Activated T-cell treated with anti-CD3 and anti-CD28 coated beads for 48 hours (primary cell): ENCODE measurements at regions not wholly inside any gene's neighbourhood (a gene's known extent, or its start where the extent isn't known, plus 50 kb on each side); places are given as distances from the start of the nearest gene placed in this dataset.
"Not testable (repeated sequence)": the region's sequence is repeated elsewhere in the genome, so short reads cannot be mapped to it uniquely, and the experiment has no call there.

Experiments used
- DNase-seq: peaks from one replicate; pipeline ENCODE4 v3.0.0-alpha.2; 2020; ENCODE audit warnings: low read depth

DNA sequence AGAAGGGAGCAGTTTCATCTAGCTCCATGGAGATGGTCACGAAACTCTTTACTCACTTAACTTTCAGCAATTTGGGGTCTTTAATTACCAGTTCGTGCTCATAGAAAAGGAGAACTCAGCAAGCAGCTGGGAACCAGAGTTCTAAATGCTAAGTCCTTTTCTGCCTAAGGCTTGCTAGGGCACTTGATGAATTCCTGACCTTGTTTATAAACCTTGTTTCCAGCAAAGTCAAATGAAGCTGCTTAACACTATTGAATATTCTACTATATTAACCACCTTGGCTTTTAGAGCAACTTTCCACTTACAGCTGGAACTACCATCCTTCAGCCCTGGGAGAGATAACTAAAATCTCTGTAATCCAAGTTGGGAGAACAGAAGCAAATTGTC, 79.5 kb upstream of the TSC22D2 start:
- no peak for DNase-seq

DNA sequence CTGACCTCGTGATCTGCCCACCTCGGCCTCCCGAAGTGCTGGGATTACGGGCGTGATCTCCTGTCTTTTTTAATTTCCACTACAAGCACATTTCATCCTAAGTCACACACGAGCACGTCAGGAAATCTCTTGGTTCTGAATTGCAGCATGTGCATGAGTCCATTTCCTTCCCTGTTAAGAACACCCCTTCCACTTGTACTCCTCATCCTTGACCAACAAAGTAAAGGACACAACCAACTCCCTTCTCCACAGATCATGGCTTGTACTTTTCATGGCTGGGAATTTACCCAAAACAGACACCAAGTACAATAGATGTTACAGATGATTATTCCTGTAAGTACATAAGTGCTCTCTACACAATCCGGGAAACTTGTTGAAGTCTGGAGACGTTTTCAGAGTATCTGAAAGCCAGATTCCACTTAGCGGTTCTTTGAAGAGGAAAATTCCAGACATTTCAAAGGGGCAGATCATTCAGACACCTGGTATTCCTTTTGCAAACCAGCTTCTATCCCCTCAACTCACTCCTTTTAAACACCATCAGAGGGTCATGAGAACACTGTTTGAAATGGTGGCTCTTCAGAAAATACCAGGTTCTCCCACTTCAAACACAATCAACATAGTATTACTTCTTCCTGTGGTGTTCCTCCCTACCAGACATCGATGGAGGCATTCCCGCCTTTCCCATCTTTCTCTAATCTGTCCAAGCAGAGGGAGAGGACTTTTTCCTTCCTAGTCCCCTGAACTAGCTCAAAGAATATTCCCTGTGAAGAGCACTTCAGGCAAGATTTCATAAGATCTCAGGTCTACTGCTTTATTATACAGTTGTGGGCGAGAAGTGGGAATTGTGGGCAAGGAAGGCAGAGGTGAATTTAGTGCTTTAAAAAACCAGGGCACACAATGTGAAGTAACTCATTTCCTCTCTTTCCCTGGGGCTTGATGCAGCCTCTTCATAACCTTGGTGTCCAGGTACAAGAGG, 80.1 kb upstream of the TSC22D2 start:
- no peak for DNase-seq

DNA sequence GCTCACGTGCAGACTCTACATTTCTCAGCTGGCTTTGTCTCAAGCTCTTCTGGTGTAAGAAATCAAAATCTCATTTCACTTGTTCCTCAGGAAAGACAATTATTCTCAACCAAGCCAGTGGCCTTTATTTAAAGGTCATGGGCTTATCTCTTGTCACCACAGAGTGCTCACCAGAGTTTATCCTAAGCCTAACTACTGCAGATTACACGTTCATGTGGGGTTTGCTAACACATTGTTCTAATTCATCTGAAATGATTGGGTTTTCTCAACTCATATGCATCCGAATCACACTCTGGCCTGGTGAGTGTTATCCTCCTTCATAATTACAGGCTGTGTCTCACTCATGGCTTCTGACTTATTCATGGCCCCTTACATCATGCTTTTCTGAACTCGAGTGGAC, 83.3 kb upstream of the TSC22D2 start:
- DNase-seq = no peak

DNA sequence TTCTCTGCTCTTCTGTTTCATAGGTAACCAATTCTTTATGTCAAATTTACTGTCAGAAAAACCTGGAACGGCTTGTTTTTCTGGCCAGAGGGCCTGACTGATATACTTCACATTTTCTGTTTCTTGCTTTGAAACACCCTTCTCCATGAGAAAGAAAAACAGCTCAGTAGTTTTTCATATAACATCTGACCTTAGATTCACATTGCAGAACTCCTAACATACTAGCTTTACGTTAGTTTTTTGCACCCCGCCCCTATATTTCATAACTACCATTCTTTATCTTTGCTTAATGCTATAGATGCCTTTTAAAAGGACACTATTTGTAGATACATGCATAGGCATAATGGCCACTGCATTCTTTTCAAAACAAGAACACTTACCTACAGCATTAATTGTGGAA, 83.9 kb upstream of the TSC22D2 start:
- DNase-seq = no peak

GRCh38 chr3:150323770-150324169, 84.3 kb upstream of the TSC22D2 start:
- DNase-seq = no peak

DNA sequence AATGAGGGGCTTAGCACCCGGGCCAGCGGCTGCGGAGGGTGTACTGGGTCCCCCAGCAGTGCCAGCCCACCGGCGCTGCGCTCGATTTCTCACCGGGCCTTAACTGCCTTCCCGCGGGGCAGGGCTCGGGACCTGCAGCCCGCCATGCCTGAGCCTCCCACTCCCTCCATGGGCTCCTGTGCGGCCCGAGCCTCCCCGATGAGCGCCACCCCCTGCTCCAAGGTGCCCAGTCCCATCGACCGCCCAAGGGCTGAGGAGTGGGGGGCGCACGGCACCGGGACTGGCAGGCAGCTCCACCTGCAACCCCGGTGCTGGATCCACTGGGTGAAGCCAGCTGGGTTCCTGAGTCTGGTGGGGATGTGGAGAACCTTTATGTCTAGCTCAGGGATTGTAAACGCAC, 85.0 kb upstream of the TSC22D2 start:
- not testable (repeated sequence) for DNase-seq

DNA sequence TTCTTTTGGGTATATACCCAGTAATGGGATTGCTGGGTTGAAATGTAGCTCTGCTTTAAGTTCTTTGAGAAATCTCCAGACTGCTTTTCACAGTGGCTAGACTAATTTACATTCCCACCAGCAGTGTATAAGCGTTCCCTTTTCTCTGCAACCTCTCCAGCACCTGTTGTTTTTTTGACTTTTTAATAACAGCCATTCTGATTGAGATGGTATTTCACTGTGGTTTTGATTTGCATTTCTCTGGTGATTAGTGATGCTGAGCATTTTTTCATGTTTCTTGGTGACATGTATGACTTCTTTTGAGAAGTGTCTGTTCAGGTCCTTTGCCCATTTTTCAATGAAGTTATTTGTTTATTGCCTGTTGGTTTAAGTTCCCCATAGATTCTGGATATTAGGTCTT, 87.1 kb upstream of the TSC22D2 start:
- not testable (repeated sequence) for DNase-seq

DNA sequence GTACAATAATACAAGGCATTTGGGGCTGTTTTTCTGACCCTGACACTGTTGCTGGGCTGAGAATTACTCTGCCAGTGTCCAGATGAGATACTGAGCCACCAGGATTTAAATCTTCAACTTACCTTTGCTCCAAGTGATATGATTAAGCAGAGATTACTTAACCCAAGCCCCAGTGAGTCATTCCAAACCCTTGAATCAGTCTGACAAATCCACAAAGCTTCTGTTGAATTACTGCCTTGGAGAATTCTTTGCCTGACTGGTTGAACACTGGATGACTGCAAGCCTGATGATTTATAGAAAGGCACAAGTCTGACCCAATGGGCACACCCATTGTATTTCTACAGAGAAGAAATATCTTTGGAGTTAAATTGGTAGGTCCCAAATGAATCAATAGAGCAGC, 88.2 kb upstream of the TSC22D2 start:
- DNase-seq = no peak

DNA sequence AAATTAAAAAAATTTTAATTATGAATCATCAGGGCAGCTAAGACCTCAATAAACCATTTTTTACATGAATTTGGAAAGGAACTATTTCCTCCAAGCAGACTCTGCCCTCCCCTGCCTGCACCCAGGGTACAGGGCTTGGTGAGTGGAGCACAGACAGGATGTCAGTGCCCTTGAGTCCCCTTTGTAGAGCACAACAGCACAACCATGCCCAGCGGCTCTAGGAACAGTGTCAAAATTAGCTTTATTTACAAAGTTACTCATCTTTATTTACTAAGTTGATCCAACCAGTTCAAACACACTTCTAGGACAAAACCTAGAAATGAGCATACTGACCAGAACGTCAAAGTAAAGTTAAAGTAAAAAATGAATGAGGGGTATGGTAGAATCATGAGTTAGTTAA, 90.6 kb upstream of the TSC22D2 start:
- no peak for DNase-seq

- DNase-seq = no peak
Observed at GRCh38 chr3:150315721-150316120, 92.4 kb upstream of the TSC22D2 start.

DNA sequence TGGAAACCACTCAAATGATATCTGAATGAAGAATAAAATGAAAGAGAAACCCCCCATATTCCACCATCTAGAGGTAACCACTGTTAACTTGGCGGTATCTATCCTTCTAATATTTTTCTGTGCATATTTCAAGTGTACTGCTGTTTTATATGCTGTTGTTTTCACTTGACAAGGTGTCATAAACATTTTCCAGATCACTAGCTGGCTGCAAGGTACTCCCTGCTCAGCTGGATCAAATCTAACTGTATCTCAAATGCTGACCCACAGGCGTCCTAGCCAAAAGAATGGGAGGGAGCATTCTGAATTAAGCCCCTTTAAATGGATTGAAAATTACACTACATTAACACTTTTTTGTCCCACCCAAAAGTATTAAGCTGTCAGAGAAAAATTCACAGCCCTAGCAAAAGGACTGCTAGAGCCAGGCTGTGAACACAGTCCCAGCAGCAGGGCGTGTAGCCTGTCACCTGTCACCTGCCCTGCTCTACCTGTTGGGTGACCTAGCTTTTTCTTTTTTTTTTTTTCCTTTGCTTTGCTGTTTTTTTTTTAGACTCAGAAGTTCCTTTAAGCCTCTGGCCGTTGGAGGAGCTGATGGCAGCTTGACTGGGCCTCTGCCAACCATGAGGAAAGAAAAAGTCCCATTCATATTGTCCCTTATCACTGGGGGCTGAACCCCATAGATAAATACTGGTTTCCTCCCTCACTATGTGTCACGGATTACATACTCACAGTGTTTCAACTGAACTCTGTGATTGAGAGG, 93.7 kb upstream of the TSC22D2 start:
- DNase-seq = no peak

DNA sequence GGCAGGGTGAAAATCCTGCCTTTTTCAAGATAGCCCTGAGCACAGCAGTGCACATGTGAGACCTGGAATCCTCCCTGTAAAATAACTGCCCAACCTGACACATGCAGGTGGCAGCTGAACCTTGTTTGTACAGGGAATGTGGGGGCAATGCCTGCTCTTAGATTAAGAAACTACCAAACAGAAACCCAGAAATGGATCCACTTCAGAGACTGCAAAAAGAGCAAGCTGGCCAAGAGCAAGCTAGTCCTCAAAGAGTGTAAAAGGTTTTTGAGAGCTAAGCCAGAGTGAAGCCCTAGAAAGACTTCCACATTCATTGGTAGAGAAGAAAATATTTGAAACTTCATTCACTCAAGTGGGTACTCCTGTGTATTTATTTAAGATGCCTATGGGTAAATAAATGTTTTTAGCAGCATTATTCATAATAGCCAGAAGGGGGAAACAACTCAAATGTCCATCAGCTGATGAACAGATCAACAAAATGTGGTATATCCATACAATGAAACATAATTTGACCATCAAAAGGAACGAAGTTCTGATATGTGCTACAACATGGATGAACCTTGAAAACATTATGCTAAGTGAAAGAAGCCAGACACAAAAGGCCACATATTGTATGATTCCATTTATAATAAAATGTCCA, 96.0 kb upstream of the TSC22D2 start:
- no peak for DNase-seq

DNA sequence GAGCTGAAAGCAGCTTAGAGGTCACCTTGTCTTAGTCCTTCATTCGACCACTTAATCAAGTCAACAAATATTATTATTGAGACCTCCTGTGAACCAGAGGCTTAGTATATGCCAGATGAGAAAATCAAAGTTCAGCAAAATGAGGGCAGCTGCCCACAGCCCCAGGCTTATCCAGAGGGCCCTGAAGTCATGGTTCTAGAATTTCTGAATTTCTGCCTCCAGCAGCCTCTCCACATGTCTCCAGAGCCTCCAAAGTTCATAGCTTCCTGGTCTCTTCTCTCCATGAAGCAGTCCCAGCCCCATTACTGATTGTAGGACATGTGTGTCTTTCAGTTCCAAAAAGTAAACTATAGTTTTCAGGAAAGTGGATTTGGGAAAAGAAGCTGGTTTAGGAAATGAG, 96.9 kb upstream of the TSC22D2 start:
- no peak for DNase-seq

DNA sequence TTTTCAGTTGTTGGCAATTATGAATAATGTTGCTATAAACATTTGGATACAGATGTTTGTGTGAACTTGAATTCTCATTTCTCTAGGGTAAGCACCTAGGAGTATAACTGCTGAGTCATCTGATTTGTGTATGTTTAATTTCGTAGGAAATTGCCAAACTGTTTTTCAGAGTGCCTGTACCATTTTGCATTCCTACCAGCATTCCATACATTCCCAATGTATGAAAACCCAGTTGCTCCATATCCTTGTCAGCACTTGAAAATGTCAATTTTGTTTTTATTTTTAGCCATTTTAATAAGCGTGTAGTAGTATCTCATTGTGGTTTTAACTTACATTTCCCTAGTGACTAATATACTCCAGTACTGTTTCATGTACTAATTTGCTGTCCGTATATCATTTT, 98.5 kb upstream of the TSC22D2 start:
- DNase-seq = no peak

- DNase-seq = no peak
Observed at GRCh38 chr3:150309257-150309542, 98.9 kb upstream of the TSC22D2 start.

- DNase-seq = no peak
Observed at GRCh38 chr3:150308481-150309256, 99.4 kb upstream of the TSC22D2 start.

DNA sequence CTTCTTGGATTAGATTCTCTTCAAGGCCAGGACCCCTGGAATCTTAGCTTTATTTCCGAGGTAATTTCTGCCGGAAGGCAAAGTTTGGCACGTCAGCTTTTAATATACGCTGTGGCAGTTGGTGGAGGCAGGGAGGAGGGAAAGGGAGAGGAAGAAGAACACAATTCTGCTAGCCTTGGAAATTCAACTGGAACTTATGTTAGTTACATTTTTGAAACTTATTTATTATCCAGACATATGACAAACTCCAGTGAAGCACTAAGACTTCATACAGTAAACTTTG, 100.1 kb upstream of the TSC22D2 start:
- no peak for DNase-seq

DNA sequence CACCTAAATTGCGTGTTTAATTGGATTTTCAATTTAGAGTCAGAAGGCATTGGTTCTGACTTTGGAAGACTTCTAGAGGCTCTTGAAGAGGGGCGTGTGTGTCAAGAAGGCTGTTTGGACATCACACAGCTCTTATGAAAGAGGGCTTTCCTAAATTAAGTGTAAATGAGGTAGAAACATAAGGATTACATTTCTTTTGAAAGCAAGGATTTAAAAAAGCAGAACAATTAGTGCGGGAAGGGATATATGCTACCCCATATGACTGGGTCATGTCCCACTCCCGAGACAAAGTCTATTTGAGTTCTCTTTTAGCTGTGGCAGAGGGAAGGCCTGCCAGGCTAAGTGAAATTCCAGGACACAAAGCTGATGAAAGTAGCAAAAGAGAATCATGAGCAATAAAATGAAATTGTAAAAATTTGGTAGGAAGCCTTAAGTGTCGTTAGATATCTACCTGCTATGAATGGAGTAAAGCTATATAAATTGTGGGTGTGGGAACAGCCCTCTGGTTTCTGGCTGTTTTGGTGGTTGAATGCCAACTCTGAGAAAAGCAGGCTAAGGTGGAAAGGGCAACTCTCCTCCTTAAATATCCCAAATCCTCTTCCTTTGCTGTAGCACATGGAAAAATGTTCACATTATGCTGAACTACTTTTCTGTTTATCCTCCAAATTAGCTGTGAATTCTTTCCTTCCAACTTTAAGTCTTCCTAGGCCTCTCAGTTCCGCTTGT, 100.6 kb upstream of the TSC22D2 start:
- DNase-seq = no peak

DNA sequence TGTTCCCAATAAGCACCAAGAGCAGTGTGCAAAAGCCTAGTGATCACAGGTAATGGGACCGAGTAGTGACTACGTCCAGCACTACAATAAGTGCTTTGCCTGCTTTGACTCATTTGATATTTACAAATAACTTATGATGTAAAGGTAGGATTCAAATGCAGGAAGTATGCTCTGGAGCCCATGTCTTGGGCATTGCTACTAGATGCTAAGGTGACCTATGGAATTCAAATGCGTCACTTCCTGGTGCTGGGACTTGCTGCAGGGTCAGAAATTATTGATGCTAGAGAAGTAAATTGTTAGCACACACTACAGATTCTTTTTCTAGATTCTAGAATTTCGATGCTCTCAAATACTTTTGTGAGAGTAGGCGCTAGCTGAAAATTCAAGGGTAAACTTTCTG, 101.2 kb upstream of the TSC22D2 start:
- no peak for DNase-seq

GRCh38 chr3:150306083-150306482, 102.0 kb upstream of the TSC22D2 start:
- DNase-seq = no peak

GRCh38 chr3:150303768-150304167, 104.3 kb upstream of the TSC22D2 start:
- no peak for DNase-seq

DNA sequence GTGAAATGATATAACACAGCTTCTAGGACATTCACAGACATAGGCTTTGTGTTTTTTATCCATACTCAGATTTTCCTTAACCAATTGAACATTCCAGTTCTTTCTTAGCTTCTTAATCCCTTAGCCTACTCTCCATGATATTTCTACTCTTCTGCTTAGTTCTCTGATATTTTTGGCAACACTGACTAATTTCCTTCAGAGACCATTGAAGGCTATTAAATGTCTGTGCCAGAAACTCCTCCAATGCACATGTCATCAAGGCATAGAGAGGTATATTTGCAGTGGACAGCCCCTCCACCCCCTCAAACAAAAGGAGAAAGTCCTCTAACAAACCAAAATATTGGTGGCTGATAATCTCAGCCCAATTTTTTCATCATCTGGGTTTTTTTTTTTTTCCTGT, 105.9 kb upstream of the TSC22D2 start:
- DNase-seq = no peak
